ES-I3 (cell line): ENCODE measurements at regions not wholly inside any gene's neighbourhood (a gene's known extent, or its start where the extent isn't known, plus 50 kb on each side); places are given as distances from the start of the nearest gene placed in this dataset.

Experiments used
- H3K36me3 ChIP-seq: 2 replicates; pipeline ENCODE4 v1.6.1; 2013; ENCODE audit warnings: mild to moderate bottlenecking, low read length, control low read depth, moderate library complexity; ENCODE audit not compliant: insufficient read depth
- H3K4me1 ChIP-seq: 2 replicates; pipeline ENCODE4 v1.6.1; 2013; ENCODE audit warnings: mild to moderate bottlenecking, control low read depth, low read length; ENCODE audit not compliant: insufficient read depth
- H3K9ac ChIP-seq: 2 replicates; pipeline ENCODE4 v1.6.1; 2013; ENCODE audit warnings: low read depth, mild to moderate bottlenecking, low read length, moderate library complexity
- H3K9me3 ChIP-seq: 2 replicates; pipeline ENCODE4 v1.6.1; 2013; ENCODE audit warnings: mild to moderate bottlenecking, low read length, moderate library complexity; ENCODE audit not compliant: control insufficient read depth, insufficient read depth

- H3K9ac ChIP-seq, result no peak overlapping the region
- no peaks in the 10 kb centered on the region for H3K36me3 ChIP-seq
- no peaks in the 10 kb centered on the region for H3K9me3 ChIP-seq
- peaks cover 21% of the 10 kb centered on the region; the same call in 1 of the 2 replicates for H3K4me1 ChIP-seq
Observed at GRCh38 chr12:20260851-20261250, 107.5 kb upstream of the PDE3A start.

GRCh38 chr12:20262119-20262518 lies 106.2 kb upstream of the PDE3A start:
- no peaks in the 10 kb centered on the region for H3K9me3 ChIP-seq
- H3K4me1 ChIP-seq, result peaks cover 21% of the 10 kb centered on the region; the same call in 1 of the 2 replicates
- H3K9ac ChIP-seq, result no peak overlapping the region
- no peaks in the 10 kb centered on the region for H3K36me3 ChIP-seq

GRCh38 chr12:20264026-20264425 lies 104.3 kb upstream of the PDE3A start:
- Histone ChIP-seq H3K9ac (no peak overlapping the region), H3K9me3 (no peaks in the 10 kb centered on the region), H3K36me3 (no peaks in the 10 kb centered on the region), H3K4me1 (peaks cover 32% of the 10 kb centered on the region)

GRCh38 chr12:20264608-20265114 lies 103.7 kb upstream of the PDE3A start:
- Histone ChIP-seq H3K36me3 (no peaks in the 10 kb centered on the region), H3K9me3 (no peaks in the 10 kb centered on the region), H3K4me1 (peaks cover 36% of the 10 kb centered on the region), H3K9ac (no peak overlapping the region)

GRCh38 chr12:20268121-20268732 lies 100.1 kb upstream of the PDE3A start:
- H3K36me3 ChIP-seq, result no peaks in the 10 kb centered on the region
- H3K9ac ChIP-seq, result no peak overlapping the region
- no peaks in the 10 kb centered on the region for H3K9me3 ChIP-seq
- peaks cover 35% of the 10 kb centered on the region for H3K4me1 ChIP-seq

- Histone ChIP-seq H3K36me3 (no peaks in the 10 kb centered on the region), H3K9ac (no peak overlapping the region), H3K4me1 (peaks cover 30% of the 10 kb centered on the region), H3K9me3 (no peaks in the 10 kb centered on the region)
Observed at GRCh38 chr12:20268771-20269170, 99.6 kb upstream of the PDE3A start.

GRCh38 chr12:20269337-20270067 lies 98.8 kb upstream of the PDE3A start:
- Histone ChIP-seq H3K36me3 (no peaks in the 10 kb centered on the region), H3K9ac (no peak overlapping the region)

GRCh38 chr12:20270557-20270956 lies 97.8 kb upstream of the PDE3A start:
- no peaks in the 10 kb centered on the region for H3K36me3 ChIP-seq
- H3K9me3 ChIP-seq, result no peaks in the 10 kb centered on the region
- peaks cover 16% of the 10 kb centered on the region for H3K4me1 ChIP-seq
- no peak overlapping the region for H3K9ac ChIP-seq

More at GRCh38 chr12:20269337-20270067, 98.8 kb upstream of the PDE3A start:
- Histone ChIP-seq H3K4me1 (peaks cover 25% of the 10 kb centered on the region), H3K9me3 (no peaks in the 10 kb centered on the region)

GRCh38 chr12:20272161-20272560 lies 96.2 kb upstream of the PDE3A start:
- Histone ChIP-seq H3K9ac (no peak overlapping the region), H3K36me3 (no peaks in the 10 kb centered on the region), H3K9me3 (no peaks in the 10 kb centered on the region), H3K4me1 (peaks cover 15% of the 10 kb centered on the region)

- Histone ChIP-seq H3K9me3 (no peaks in the 10 kb centered on the region), H3K9ac (no peak overlapping the region), H3K4me1 (peaks cover 12% of the 10 kb centered on the region), H3K36me3 (no peaks in the 10 kb centered on the region)
Observed at GRCh38 chr12:20272801-20273200, 95.5 kb upstream of the PDE3A start.

- H3K9ac ChIP-seq, result no peak overlapping the region
- peaks cover 4% of the 10 kb centered on the region; the same call in 1 of the 2 replicates for H3K4me1 ChIP-seq
- no peaks in the 10 kb centered on the region for H3K36me3 ChIP-seq
- no peaks in the 10 kb centered on the region for H3K9me3 ChIP-seq
Observed at GRCh38 chr12:20274008-20274407, 94.3 kb upstream of the PDE3A start.

- Histone ChIP-seq H3K9me3 (no peaks in the 10 kb centered on the region), H3K4me1 (no peaks in the 10 kb centered on the region), H3K36me3 (no peaks in the 10 kb centered on the region), H3K9ac (no peak overlapping the region)
Observed at GRCh38 chr12:20278276-20278675, 90.1 kb upstream of the PDE3A start.

- H3K4me1 ChIP-seq, result peaks cover 6% of the 10 kb centered on the region; the same call in 1 of the 2 replicates
- no peaks in the 10 kb centered on the region for H3K9me3 ChIP-seq
- H3K9ac ChIP-seq, result no peak overlapping the region
- no peaks in the 10 kb centered on the region for H3K36me3 ChIP-seq
Observed at GRCh38 chr12:20280515-20280914, 87.8 kb upstream of the PDE3A start.

- Histone ChIP-seq H3K36me3 (no peaks in the 10 kb centered on the region), H3K9me3 (no peaks in the 10 kb centered on the region), H3K4me1 (peaks cover 6% of the 10 kb centered on the region; the same call in 1 of the 2 replicates), H3K9ac (no peak overlapping the region)
Observed at GRCh38 chr12:20282401-20282800, 85.9 kb upstream of the PDE3A start.

- no peaks in the 10 kb centered on the region for H3K36me3 ChIP-seq
- no peaks in the 10 kb centered on the region for H3K9me3 ChIP-seq
- H3K9ac ChIP-seq, result no peak overlapping the region
- H3K4me1 ChIP-seq, result peaks cover 6% of the 10 kb centered on the region; the same call in 1 of the 2 replicates
Observed at GRCh38 chr12:20283482-20283881, 84.9 kb upstream of the PDE3A start.
